GM18505 (cell line): ENCODE measurements at regions not wholly inside any gene's neighbourhood (a gene's known extent, or its start where the extent isn't known, plus 50 kb on each side); places are given as distances from the start of the nearest gene placed in this dataset.

Source experiments
- ATAC-seq: cut with Tn5 transposase; IDR thresholded peaks from one replicate; pipeline ENCODE4 v1.9.1; 2021; ENCODE audit not compliant: unreplicated experiment
- POLR2A ChIP-seq: IDR thresholded peaks from 4 replicates; pipeline ENCODE4 v1.6.1; 2011; ENCODE audit warnings: borderline replicate concordance; ENCODE audit not compliant: insufficient read depth, insufficient read length; ENCODE audit errors: extremely low read depth

- ATAC-seq = no peak
These were observed 53.7 kb upstream of the OTOGL start for GRCh38 chr12:80045594-80045993.

DNA sequence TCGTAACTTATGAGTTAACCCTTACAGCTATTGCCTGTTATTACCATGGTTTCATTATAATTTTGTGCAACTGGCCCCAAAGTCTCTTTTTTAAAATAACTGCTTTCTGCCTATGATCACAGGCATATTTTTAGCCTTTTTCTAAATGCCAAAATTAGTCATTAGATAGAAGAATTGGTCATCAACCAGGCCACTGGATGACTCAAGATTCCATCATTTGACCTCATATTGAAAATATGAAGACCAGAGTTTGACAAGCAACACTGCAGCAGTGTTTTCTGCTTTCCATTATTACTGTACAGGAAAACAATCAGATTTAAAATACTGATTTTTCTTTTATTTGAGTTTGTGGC lies 54.7 kb upstream of the OTOGL start:
- ATAC-seq = no peak

More at GRCh38 chr12:80045594-80045993, 53.7 kb upstream of the OTOGL start:
- TF ChIP-seq POLR2A = no peak

GRCh38 chr12:80041692-80042091 lies 57.6 kb upstream of the OTOGL start:
- no peak for ATAC-seq
- no peak for TF ChIP-seq POLR2A

More for the DNA sequence above, 54.7 kb upstream of the OTOGL start:
- no peak for TF ChIP-seq POLR2A

- ATAC-seq = no peak
- TF ChIP-seq POLR2A = no peak
These were observed 58.3 kb upstream of the OTOGL start for GRCh38 chr12:80041071-80041470.

DNA sequence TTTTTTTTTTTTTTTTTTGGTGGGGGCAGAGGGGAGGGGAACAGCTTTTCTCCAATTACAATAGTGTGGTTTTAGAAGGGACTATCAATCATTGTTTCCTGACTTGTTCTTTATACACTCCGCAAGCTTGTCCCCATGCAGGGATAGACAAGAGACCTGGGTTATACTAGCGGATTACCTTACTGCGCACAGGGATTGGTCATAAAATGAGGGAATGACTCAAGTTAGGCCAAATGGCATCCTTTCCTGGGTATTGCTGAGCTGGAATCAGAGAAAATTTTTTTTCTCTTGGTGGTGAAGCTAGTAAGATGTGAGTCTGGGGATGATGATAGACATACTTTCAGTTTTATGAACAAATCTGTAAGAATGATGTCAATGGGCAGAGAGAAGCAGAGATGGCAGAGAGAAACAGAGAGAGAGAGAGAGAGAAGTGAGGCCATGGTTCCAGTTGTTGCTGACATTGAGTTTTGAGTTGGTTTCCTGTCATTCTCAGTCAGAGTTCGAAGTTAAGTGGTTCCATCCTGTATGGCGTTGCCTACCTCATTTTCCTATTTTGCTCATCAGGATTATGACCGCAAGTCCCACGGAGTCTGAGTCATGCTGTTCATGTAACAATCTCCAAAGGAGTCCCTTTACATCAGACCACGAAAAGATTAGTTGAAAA lies 59.1 kb upstream of the OTOGL start:
- no peak for ATAC-seq
- TF ChIP-seq POLR2A = no peak

DNA sequence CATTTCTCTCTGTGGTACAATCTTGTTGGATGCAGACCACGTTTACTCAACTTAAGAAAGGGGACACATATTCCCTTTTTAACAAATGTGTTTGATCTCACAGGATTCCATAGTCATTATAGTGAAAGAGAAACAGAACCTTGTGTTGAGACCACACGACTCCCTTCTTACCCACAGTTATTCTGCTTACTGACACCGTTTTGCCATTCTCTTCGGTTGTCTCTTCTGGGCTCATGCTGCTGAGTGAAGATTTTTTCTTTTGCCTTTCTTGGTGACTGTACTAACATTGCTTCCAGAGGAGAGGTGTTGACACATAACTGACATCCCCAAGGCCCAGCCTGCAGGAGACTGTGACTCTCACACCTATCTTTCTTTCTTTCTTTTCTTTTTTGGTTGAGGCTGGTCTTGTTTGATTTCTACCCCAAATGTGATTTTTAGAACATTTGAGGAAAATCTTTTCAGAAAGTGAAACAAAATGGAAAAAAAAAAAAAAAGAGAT lies 61.2 kb upstream of the OTOGL start:
- no peak for ATAC-seq
- no peak for TF ChIP-seq POLR2A

GRCh38 chr12:80033448-80033847 lies 65.9 kb upstream of the OTOGL start:
- no peak for TF ChIP-seq POLR2A
- no peak for ATAC-seq

DNA sequence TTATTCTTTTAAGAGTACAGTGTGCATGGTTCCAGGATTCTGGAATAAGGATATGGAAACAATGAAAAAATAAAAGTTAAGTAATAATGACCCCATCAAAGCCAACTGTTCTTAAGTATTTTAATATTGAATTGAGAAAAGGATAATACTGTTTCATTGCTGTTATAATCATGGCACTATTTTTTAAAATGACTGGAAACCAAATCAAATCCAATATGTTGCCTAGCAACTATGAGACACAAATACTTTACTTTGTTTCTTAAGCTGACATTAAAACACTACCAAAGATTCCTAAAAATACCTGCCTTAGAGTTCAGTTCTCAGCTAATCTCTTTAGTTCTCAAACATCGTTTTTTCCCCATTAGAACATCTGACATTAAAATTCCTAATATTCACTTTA lies 66.4 kb upstream of the OTOGL start:
- no peak for ATAC-seq

DNA sequence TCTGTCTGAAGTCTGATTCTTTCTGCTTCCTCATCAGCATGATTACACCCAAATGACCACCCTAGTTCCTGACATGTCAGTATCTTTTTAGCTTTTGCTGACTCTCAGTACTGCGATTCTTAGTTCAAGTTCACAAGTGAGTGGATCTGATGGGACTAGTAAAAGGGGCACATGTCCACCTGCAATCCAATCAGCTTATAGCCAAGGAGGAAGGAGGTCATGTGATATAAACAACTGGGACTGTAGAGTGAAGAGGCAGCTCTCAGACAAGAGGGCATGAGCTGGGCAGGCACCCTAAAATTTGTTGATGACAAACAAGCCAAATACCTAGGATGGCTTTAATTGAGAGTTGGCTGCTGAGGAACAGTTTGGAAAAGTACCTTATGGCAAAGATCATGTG lies 68.1 kb upstream of the OTOGL start:
- no peak for TF ChIP-seq POLR2A
- ATAC-seq = no peak

More for the DNA sequence above, 66.4 kb upstream of the OTOGL start:
- TF ChIP-seq POLR2A = no peak

DNA sequence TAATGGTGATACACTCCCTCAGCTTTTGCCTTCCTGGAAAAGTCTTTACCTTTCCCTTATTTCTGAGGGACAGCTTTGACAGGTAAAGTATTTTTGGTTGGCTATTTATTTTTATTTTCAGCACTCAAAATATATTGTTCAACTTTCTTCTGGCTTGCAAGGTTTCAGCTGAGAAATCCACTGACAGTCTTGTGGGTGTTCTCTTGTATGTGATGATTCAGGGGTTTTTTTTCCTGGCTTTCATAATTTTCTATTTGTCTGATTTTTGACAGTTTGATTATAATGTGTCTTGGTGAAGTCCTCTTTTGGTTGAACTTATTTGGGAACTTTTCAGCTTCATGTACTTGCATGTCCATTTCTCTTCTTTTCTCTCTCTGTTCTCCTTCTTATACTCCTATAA lies 73.7 kb upstream of the OTOGL start:
- no peak for TF ChIP-seq POLR2A
- no peak for ATAC-seq

- no peak for ATAC-seq
These were observed 79.6 kb upstream of the OTOGL start for GRCh38 chr12:80019691-80020090.

GRCh38 chr12:80018119-80018518 lies 81.2 kb upstream of the OTOGL start:
- ATAC-seq = no peak
- TF ChIP-seq POLR2A = no peak

More at GRCh38 chr12:80019691-80020090, 79.6 kb upstream of the OTOGL start:
- no peak for TF ChIP-seq POLR2A

DNA sequence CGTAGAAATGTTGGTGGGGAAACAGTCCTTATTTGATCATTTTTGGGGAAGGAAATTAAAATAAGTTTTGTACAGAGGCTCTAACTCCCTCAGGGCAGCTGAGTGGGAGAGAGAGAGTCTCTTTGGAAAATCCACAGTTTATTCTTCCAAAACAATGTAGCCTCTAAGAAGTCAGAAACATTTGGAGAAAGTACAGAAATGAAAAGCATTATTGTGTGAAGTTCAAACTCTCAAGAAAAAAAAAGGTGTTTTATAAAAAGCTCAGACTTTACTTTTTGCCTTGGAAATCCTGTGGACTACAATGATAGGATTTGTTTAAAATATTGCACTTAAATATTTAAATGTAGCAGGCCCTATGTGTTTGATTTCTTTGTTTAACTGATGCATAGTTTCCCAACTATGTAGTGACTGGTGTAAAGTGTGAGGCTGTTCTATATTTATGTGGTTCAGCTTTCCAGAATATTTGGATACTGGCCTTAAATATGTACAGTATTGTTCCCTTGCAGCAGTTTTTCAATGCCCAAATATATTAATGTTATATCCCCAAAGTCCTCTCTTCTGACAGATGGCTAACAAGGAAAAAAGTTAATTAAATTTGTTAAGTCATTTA lies 82.0 kb upstream of the OTOGL start:
- TF ChIP-seq POLR2A = no peak

DNA sequence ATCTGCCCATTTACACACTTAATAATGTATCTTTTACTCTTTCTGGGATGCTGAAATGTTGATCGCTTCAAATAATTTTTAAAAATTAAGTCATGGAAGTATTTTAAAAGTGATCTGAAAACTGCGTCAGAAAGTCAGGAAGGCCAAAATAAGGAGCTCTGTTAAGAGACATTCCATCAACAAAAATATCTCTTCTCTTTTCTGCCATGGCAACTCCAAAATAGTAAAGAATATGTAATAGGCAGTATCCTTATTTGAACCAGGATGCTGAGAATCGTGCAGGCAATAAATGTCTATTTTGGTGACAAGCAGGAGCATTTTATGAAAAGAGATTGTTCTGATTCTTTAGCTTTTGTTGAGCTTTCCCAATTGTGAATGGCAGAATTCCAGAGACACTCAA lies 81.8 kb upstream of the PPP1R12A start:
- no peak for ATAC-seq
- TF ChIP-seq POLR2A = no peak

More for the DNA sequence above, 82.0 kb upstream of the OTOGL start:
- no peak for ATAC-seq
